MG63 (cell line): ENCODE measurements at regions not wholly inside any gene's neighbourhood (a gene's known extent, or its start where the extent isn't known, plus 50 kb on each side); places are given as distances from the start of the nearest gene placed in this dataset.
A peak's percentile ranks its signal among the peaks of the same experiment; 100 is the strongest.

ENCODE experiments used
- DNase-seq: peaks from one replicate; pipeline ENCODE4 v3.0.0-alpha.2; 2020
- H3K27me3 ChIP-seq: fragments of 250-450 bp; sonication (Bioruptor Pico); 2 replicates; pipeline ENCODE4 v1.5.1; 2020; ENCODE audit warnings: mild to moderate bottlenecking, moderate library complexity
- H3K36me3 ChIP-seq: fragments of 250-450 bp; sonication (Bioruptor Pico); 2 replicates; pipeline ENCODE4 v1.5.1; 2020; ENCODE audit warnings: mild to moderate bottlenecking, moderate library complexity
- H3K4me3 ChIP-seq: fragments of 250-450 bp; sonication (Bioruptor Pico); 2 replicates; pipeline ENCODE4 v1.5.1; 2020; ENCODE audit warnings: mild to moderate bottlenecking, moderate library complexity
- H3K9me3 ChIP-seq: fragments of 250-450 bp; sonication (Bioruptor Pico); 2 replicates; pipeline ENCODE4 v1.5.1; 2020; ENCODE audit warnings: mild to moderate bottlenecking, moderate library complexity

GRCh38 chr6:104629826-104630225, 229.9 kb downstream of the HACE1 start:
- no peaks in the 10 kb centered on the region for H3K27me3 ChIP-seq
- DNase-seq, result no peak
- H3K36me3 ChIP-seq, result no peaks in the 10 kb centered on the region
- no peaks in the 10 kb centered on the region for H3K9me3 ChIP-seq
- H3K4me3 ChIP-seq, result no peak overlapping the region

DNA sequence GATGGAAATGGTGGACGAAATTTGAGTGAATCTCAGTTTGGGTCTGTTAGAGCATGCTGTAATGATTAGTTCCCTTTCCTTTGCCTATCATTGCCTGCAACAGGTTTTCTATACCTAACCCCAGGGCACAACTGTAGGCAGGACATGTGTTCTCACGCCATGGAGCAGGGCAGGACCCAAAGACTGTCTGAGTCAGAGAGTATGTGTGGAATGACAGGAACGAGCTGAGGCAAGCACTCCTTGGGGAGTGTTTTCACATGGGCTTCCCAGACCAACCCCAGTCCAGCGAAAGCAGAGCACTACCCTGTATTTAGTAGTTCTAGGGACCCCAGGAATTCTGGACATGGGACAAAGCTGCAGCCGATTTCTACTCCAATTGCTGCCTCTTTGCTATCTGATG, 234.2 kb downstream of the HACE1 start:
- H3K36me3 ChIP-seq, result no peaks in the 10 kb centered on the region
- peak; percentile 57 for DNase-seq

GRCh38 chr6:104623052-104623690, 236.5 kb downstream of the HACE1 start:
- Histone ChIP-seq H3K27me3 (no peaks in the 10 kb centered on the region), H3K9me3 (no peaks in the 10 kb centered on the region), H3K4me3 (peak overlapping the region; percentile 13), H3K36me3 (no peaks in the 10 kb centered on the region)
- peak; percentile 32 for DNase-seq

More for the DNA sequence above, 234.2 kb downstream of the HACE1 start:
- Histone ChIP-seq H3K9me3 (no peaks in the 10 kb centered on the region), H3K4me3 (no peak overlapping the region), H3K27me3 (no peaks in the 10 kb centered on the region)

- DNase-seq, result no peak
- Histone ChIP-seq H3K4me3 (no peak overlapping the region), H3K9me3 (no peaks in the 10 kb centered on the region), H3K36me3 (no peaks in the 10 kb centered on the region), H3K27me3 (no peaks in the 10 kb centered on the region)
These were observed 238.3 kb downstream of the HACE1 start for GRCh38 chr6:104621396-104621795.

- H3K27me3 ChIP-seq, result no peaks in the 10 kb centered on the region
- no peak for DNase-seq
- no peaks in the 10 kb centered on the region for H3K36me3 ChIP-seq
- no peak overlapping the region for H3K4me3 ChIP-seq
- H3K9me3 ChIP-seq, result no peaks in the 10 kb centered on the region
These were observed 242.1 kb downstream of the HACE1 start for GRCh38 chr6:104617591-104617990.

DNA sequence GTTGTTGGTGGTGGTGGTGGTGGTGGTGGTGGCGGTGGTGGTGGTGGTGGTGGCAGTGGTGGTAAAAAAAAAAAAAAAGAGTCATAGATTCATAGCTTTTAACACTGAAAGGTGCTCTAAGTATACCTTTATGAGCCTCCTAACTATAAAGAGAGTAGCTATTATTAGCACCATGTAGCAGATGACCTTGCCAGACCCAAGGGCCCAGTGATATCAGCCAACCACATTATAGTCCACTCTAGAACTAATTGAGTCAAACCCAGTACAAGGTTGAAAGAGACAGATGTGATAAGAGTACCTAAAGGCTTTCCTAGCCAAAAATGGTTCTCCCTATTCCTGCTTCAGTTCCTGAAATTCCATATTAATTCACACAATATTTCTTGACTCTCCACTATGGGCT, 245.3 kb downstream of the HACE1 start:
- DNase-seq, result no peak
- H3K27me3 ChIP-seq, result no peaks in the 10 kb centered on the region
- H3K36me3 ChIP-seq, result no peaks in the 10 kb centered on the region
- no peaks in the 10 kb centered on the region for H3K9me3 ChIP-seq
- H3K4me3 ChIP-seq, result no peak overlapping the region

- DNase-seq, result no peak
These were observed 246.2 kb downstream of the HACE1 start for GRCh38 chr6:104613416-104614001.

DNA sequence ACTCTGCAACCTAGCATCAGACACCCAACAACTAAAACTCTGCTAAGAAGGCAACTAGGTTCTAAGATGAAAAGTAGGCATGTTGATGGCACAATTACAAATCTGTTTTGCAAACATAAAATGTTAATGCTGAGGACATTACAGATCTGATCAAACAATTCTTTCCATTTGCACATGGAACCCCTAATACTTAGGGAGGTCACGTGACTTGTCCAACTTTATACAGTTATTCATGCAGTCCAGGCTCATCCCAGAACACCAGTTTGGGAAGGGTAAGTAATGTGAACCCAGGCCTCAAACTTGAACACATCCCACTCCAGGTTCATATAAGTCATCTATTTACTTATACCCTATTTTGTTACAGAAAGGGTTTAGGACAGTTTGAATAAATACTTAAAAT, 247.2 kb downstream of the HACE1 start:
- no peaks in the 10 kb centered on the region for H3K27me3 ChIP-seq
- no peak for DNase-seq
- H3K9me3 ChIP-seq, result no peaks in the 10 kb centered on the region
- H3K36me3 ChIP-seq, result no peaks in the 10 kb centered on the region
- H3K4me3 ChIP-seq, result no peak overlapping the region

More at GRCh38 chr6:104613416-104614001, 246.2 kb downstream of the HACE1 start:
- no peak overlapping the region for H3K4me3 ChIP-seq
- no peaks in the 10 kb centered on the region for H3K36me3 ChIP-seq
- H3K27me3 ChIP-seq, result no peaks in the 10 kb centered on the region
- no peaks in the 10 kb centered on the region for H3K9me3 ChIP-seq

- H3K27me3 ChIP-seq, result no peaks in the 10 kb centered on the region
- H3K36me3 ChIP-seq, result no peaks in the 10 kb centered on the region
- DNase-seq, result no peak
- H3K9me3 ChIP-seq, result no peaks in the 10 kb centered on the region
- H3K4me3 ChIP-seq, result no peak overlapping the region
These were observed 251.6 kb downstream of the HACE1 start for GRCh38 chr6:104608101-104608500.

GRCh38 chr6:104607501-104607900, 252.2 kb downstream of the HACE1 start:
- DNase-seq, result no peak
- no peaks in the 10 kb centered on the region for H3K27me3 ChIP-seq
- no peaks in the 10 kb centered on the region for H3K36me3 ChIP-seq
- no peaks in the 10 kb centered on the region for H3K9me3 ChIP-seq
- no peak overlapping the region for H3K4me3 ChIP-seq

- Histone ChIP-seq H3K36me3 (no peaks in the 10 kb centered on the region), H3K9me3 (no peaks in the 10 kb centered on the region), H3K4me3 (no peak overlapping the region), H3K27me3 (no peaks in the 10 kb centered on the region)
- no peak for DNase-seq
These were observed 253.4 kb downstream of the HACE1 start for GRCh38 chr6:104606361-104606760.

DNA sequence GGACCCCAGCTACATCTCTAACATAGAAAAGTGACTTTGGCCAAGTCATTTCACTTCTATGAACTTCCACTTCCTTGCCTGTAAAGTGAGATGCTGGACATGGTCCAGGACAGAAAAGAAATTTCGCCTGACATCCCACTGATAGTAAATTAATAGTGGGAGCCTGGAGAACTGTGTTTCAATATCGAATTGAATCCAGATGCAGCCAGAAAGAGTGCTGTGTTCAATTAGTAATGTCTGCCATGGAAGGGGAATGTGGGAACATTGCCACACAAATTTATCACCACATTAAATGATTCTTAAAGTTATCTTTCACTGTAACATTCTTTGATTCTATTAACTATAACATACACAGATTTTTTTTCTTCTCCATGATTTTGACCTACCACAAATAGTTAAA, 255.0 kb downstream of the HACE1 start:
- H3K4me3 ChIP-seq, result no peak overlapping the region
- no peaks in the 10 kb centered on the region for H3K36me3 ChIP-seq

DNA sequence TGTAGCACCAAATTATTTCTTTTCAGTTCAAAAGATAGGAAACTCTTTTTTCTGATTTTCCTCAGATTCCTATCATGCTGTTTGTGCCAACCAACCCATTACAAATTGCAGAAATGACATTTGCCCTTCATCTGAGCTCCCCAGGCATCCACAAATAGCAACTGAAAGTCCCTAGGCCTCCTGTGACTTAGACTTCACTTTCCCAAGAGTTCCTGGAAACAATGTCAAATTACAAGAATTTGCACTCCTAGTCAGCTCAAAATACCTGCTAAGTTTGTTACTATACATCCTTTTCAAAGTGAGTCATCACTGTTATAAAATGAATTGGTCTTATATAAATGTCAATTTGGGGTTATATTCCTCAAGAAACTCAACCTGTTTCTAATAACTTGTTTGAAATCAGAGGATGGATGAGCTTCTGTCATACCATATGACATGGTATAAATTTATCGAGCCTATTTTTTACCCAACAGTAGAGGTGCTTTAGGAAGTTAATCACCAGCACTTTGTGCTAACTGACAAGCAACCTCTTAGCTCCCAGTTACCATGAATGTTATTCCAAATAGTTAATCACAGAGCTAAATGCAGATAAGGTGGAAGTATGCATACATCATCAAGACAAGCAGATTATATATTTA, 256.5 kb downstream of the HACE1 start:
- DNase-seq, result no peak
- Histone ChIP-seq H3K4me3 (no peak overlapping the region), H3K36me3 (no peaks in the 10 kb centered on the region), H3K27me3 (no peaks in the 10 kb centered on the region), H3K9me3 (no peaks in the 10 kb centered on the region)

More for the DNA sequence above, 255.0 kb downstream of the HACE1 start:
- no peaks in the 10 kb centered on the region for H3K9me3 ChIP-seq
- H3K27me3 ChIP-seq, result no peaks in the 10 kb centered on the region
- no peak for DNase-seq

- no peak for DNase-seq
- H3K4me3 ChIP-seq, result no peak overlapping the region
- no peaks in the 10 kb centered on the region for H3K27me3 ChIP-seq
- no peaks in the 10 kb centered on the region for H3K36me3 ChIP-seq
- no peaks in the 10 kb centered on the region for H3K9me3 ChIP-seq
These were observed 258.0 kb downstream of the HACE1 start for GRCh38 chr6:104601721-104602120.

- no peak overlapping the region for H3K4me3 ChIP-seq
- no peaks in the 10 kb centered on the region for H3K9me3 ChIP-seq
- H3K27me3 ChIP-seq, result no peaks in the 10 kb centered on the region
- H3K36me3 ChIP-seq, result no peaks in the 10 kb centered on the region
- no peak for DNase-seq
These were observed 258.5 kb downstream of the HACE1 start for GRCh38 chr6:104601131-104601651.

- Histone ChIP-seq H3K36me3 (no peaks in the 10 kb centered on the region), H3K27me3 (no peaks in the 10 kb centered on the region), H3K9me3 (no peaks in the 10 kb centered on the region), H3K4me3 (no peak overlapping the region)
- DNase-seq, result no peak
These were observed 259.1 kb downstream of the HACE1 start for GRCh38 chr6:104600639-104600931.

DNA sequence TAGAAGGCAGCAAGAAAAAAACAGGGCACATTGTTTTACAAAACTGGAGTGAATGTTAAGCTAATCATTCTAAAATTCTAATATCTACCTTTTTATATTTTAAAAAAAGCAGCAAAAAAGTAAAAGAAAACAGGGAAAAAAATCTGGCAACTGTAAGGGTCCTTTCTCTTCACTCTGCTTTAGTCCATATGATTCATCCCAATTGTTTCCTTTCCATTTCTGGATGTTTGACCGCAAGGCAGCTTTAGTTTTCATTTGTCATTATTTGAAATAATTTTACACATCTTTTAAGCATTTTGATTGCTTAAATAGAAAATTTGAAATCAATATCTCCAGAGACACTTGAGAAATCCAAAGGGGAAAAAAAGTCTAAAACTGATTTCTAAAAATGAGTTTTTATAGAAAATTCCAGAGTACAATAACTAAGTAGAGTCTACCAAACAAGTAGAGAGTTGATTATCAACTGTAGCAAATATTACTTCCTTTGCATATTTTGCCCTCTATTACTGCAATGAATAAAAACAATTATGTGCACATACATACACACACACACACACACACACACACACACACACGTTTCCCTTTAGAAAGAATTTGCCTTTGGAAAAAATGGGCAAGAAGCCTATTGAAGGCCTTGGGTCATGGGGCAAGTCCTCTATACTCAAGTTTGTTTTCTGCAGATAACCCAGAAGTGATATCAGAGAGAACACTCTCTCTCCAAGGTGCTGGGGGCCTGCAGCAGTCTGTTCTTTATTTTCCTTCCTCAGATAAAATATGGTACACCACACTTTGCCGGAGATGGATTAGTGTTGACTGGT, 259.7 kb downstream of the HACE1 start:
- Histone ChIP-seq H3K27me3 (no peaks in the 10 kb centered on the region), H3K9me3 (no peaks in the 10 kb centered on the region), H3K4me3 (no peak overlapping the region), H3K36me3 (no peaks in the 10 kb centered on the region)
- DNase-seq, result no peak
